GM18867 (cell line): ENCODE measurements at regions not wholly inside any gene's neighbourhood (a gene's known extent, or its start where the extent isn't known, plus 50 kb on each side); places are given as distances from the start of the nearest gene placed in this dataset.

Experiments
- ATAC-seq: cut with Tn5 transposase; IDR thresholded peaks from one replicate; pipeline ENCODE4 v1.9.1; 2021; ENCODE audit warnings: mild to moderate bottlenecking, moderate library complexity; ENCODE audit not compliant: unreplicated experiment

DNA sequence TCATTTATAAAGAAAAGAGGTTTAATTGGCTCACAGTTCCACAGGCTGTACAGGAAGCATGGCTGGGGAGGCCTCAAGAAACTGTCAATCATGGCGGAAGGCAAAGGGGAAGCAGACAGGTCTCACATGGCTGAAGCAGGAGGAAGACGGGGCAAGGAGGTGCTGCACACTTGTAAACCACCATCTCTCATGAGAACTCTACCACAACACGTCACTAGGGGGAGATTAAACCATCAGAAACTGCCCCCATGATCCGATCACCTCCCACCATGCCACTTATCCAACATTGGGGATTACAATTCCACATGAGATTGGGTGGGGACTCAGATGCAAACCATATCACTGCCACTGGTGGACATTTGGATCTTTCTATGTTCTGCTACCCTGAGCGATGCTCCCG lies 351.4 kb downstream of the NPHP4 start:
- ATAC-seq = no peak

GRCh38 chr1:5639106-5639722 lies 353.0 kb downstream of the NPHP4 start:
- no peak for ATAC-seq

DNA sequence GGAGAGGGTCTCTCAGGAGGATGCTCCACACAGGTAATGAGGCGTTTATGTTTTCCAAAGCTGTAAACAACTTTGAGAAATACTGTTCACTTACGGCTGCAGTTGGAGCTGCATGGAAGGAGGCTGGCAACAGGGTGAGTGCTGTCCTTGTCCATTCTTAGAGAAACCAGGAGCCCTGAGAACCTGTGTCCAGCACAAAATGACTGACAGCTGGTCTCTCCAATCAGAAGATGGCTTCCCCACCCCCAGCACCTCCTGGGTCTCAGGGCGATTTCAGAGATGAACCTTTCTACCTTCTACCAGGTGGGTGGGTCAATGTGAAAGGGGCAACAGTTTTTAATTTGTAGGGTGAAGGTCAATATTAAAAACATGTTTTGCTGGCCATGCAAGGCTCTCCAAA lies 353.6 kb downstream of the NPHP4 start:
- ATAC-seq = no peak

DNA sequence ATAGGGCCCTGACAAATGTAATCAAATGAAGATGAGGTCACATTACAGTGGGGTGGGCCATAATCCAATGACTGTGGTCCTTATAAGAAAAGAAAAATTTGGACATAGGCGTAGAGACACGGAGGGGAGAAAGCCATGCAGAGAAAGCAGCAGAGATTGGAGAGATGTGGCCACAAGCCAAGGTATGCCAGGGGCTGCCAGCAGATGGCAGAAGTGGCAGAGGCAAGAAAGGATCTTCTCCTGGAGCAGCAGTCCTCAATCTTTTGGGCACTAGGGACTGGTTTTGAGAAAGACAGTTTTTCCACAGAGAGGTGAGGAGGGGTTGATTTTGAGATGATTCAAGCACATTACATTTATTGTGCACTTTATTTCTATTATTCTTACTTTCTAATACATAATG lies 355.1 kb downstream of the NPHP4 start:
- ATAC-seq = no peak

DNA sequence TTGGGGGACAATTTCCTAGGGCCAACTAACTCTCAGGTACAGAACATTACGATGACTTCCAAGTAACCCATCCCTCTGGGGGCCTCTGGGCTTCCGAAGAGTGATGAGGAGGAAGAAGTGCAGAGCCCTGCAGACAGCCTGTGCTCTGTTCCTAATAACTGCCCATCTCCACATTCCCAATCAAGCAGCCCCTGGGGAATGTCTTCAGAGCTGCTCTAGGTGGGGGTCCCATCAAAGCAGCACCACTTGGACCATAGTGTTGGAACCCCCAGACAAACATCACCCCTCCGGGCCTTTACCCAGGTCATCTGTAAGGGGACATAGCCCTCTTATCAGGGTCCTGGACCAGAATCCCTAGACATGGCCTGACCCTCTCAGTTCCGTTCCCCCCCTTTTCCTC lies 357.3 kb downstream of the NPHP4 start:
- ATAC-seq = no peak

DNA sequence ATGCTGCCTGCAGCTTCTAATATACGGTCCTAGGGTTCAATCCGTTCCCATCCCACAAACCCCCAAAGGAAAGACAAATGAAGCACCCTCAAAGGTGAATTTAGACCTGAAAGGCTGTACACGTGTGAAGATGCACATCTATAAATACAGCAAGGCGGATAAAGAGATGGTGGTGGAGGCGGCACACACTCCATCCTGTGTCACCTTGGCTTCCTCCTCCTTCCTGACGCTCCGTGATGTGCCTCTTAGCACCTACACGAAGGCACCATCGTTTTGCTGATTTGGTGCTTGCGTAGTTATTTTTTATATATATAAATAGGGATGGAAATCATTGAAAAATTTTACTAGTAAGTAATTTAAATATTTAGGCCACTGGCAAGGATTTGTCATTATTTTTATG lies 359.4 kb downstream of the NPHP4 start:
- ATAC-seq = no peak

GRCh38 chr1:5632224-5632623 lies 360.0 kb downstream of the NPHP4 start:
- no peak for ATAC-seq

DNA sequence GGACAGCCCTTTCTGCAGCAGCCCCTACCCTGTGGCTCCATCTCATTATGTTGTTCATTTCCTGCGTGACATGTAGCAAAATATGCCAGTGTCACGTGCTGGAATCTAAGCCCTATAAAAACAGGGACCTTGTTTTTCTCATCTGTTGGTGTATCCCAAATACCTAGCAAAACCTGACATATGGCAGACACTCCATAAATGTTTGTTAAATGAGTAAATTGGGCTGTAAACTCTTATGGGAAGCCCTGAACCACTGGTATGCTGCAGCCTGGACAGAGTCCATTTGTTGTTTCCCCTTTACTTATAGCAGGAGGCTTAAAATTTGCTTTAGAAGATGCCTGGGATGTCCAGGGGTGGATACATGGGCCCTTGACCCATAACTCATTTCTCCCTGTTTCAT lies 363.8 kb downstream of the NPHP4 start:
- no peak for ATAC-seq

DNA sequence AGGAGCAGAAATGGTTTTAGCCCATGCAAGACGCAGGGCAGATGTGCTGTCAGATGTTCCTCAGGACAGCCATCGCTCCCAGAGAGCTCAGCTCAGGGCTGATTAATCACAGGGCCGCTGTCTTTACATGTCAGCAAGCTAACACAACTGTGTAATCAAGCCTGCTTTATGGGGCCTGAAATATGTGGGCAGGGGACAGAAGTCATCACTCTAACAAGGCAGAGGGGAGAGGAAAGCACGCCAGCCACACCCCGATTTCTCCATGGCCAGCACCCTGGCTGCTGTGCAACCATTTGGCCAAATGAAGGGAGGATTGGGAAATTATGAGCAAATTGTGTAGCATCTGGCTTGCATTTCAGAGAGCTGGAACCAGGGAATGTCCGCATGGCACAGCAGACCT lies 368.8 kb downstream of the NPHP4 start:
- no peak for ATAC-seq

- no peak for ATAC-seq
Observed at GRCh38 chr1:5622412-5622811, 369.8 kb downstream of the NPHP4 start.

- ATAC-seq = no peak
Observed at GRCh38 chr1:5621692-5622091, 370.5 kb downstream of the NPHP4 start.

DNA sequence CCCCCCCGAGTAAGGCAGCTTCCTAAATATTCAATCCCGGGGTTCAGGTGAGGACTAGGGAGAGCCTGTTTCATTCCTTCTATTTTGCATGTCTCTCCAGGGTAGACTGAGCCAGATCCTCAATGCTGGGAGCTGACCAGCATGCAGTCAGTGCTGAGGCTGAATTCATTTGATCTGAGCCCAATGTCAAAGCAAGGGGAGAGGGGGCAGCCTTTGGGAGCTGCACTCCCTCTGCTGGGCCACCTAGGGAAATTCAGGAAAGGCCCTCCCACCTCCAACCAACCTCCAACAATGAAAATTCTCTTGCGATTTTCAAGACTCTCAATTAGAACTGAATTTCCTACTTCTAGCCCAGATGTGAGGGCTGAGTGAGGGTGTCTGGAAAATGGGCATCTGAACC lies 371.2 kb downstream of the NPHP4 start:
- ATAC-seq = no peak

DNA sequence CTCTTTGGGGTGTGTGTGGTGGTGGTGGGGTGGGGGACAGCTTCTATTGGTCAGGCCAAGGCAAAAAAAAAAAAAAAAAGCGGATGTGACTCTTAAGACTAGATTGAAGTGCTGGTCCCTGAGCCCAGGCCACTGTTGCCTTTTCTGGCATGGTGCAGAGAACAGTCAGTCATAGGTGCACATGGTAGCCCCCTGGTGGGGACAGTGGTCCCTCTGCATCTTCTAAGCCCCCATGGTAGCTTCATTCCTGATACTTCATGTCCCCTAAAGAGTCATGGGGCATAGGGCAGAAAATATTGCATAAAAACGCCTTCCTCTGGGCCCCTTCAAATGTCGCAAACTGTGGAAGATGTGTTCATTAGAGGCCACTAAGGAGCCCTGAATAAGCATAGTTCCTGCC lies 371.8 kb downstream of the NPHP4 start:
- no peak for ATAC-seq

- ATAC-seq = no peak
Observed at GRCh38 chr1:5619469-5619868, 372.8 kb downstream of the NPHP4 start.

- no peak for ATAC-seq
Observed at GRCh38 chr1:5617546-5617945, 374.7 kb downstream of the NPHP4 start.

DNA sequence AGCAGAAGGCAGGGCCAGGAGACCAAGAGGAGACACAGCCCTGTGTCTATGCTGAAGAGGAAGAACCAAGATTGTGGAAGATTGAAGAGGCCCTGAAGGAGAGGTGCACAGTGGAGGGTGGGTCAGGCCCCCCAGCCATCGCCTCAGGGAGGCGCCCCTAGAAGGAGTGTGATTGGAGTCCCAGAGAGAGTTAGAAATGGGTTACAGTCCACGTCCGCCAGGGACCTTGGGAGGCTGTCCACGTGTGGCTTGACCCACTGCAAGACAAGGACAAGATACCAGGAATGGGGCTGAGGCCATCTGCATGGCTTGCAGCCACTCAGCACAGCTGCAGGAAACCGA lies 375.1 kb downstream of the NPHP4 start:
- ATAC-seq = no peak

- no peak for ATAC-seq
Observed at GRCh38 chr1:5616366-5617178, 375.7 kb downstream of the NPHP4 start.

- ATAC-seq = no peak
Observed at GRCh38 chr1:5615076-5615475, 377.1 kb downstream of the NPHP4 start.

- no peak for ATAC-seq
Observed at GRCh38 chr1:5613900-5614299, 378.3 kb downstream of the NPHP4 start.

DNA sequence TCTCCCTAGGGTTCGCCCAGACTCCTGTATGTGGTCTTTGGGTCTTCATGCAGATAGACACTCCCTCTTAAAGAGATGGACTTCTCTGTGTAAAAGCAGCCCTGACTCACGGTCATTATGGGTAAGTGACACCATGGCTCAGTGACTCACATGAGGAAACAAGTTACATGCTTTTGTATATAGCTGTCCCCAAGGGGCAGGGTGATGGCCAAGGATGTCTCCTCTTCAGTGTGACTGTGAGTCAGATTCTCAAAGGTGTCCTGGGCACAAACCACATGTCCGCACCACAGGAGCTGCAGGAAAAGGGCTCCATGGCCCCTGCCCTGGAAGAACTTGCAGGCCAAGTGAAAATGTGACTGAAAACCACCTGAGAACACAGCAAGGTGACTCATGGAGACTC lies 380.4 kb downstream of the NPHP4 start:
- no peak for ATAC-seq

DNA sequence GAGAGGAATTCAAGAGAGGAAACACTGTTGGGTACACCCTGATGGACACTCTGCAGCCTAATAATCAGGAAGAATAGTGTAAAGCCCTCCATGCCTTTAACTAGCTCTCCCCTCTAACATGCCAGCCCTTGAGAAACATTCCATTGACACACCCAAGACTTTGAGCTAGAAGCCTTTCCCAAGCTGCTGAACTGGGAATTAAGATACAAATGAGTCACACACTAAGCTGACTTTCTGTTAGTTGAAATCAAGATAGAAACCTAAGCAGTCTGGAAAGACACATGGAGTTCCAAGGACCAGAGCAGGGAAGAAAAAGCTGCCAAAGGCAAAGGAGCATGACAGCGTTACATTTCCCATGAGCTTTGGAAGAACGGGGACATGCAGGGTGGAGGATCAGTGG lies 380.8 kb downstream of the NPHP4 start:
- no peak for ATAC-seq

GRCh38 chr1:5610432-5610831 lies 381.8 kb downstream of the NPHP4 start:
- ATAC-seq = no peak
